ENCODE measurements at regions not wholly inside any gene's neighbourhood (a gene's known extent, or its start where the extent isn't known, plus 50 kb on each side); places are given as distances from the start of the nearest gene placed in this dataset.

GRCh38 chr3:159634483-159634882 is 354.2 kb upstream of the IL12A start:
- TF ChIP-seq CTCF (IDR thresholded peaks at IDR 0.05) (no peak), POLR2A (IDR thresholded peaks at IDR 0.05) (no peak)
